Osteoblast (primary cell): ENCODE measurements at regions not wholly inside any gene's neighbourhood (a gene's known extent, or its start where the extent isn't known, plus 50 kb on each side); places are given as distances from the start of the nearest gene placed in this dataset.

Source experiments
- DNase-seq: peaks from one replicate; pipeline ENCODE4 v3.0.0; 2011; ENCODE audit warnings: low spot score, mixed read lengths; ENCODE audit not compliant: insufficient read length; ENCODE audit errors: missing footprints
- H2AFZ ChIP-seq: 2 replicates; pipeline ENCODE4 v1.6.0; 2011; ENCODE audit warnings: mild to moderate bottlenecking, low read length
- H3K27ac ChIP-seq: 2 replicates; pipeline ENCODE4 v1.5.1; 2011; ENCODE audit warnings: mild to moderate bottlenecking, low read depth, low read length, moderate library complexity
- H3K27me3 ChIP-seq: 2 replicates; pipeline ENCODE4 v1.6.0; 2012; ENCODE audit warnings: mild to moderate bottlenecking, control low read depth, inconsistent platforms, low read length, moderate library complexity; ENCODE audit not compliant: insufficient read depth
- H3K36me3 ChIP-seq: 2 replicates; pipeline ENCODE4 v1.5.1; 2011; ENCODE audit warnings: mild to moderate bottlenecking, low read length, control low read depth, moderate library complexity; ENCODE audit not compliant: insufficient read depth
- H3K4me1 ChIP-seq: 2 replicates; pipeline ENCODE4 v1.5.1; 2011; ENCODE audit warnings: mild to moderate bottlenecking, low read length, control low read depth, moderate library complexity; ENCODE audit not compliant: insufficient read depth
- H3K4me2 ChIP-seq: 2 replicates; pipeline ENCODE4 v1.6.0; 2011; ENCODE audit warnings: mild to moderate bottlenecking, low read length; ENCODE audit not compliant: insufficient read depth
- H3K4me3 ChIP-seq: fragments of 200-600 bp; sonication (generic); 3 replicates; pipeline ENCODE4 v1.5.1; 2012; ENCODE audit warnings: mild to moderate bottlenecking, low read length, inconsistent platforms; ENCODE audit not compliant: insufficient read depth
- H3K79me2 ChIP-seq: 2 replicates; pipeline ENCODE4 v1.6.0; 2012; ENCODE audit warnings: mild to moderate bottlenecking, low read length, control low read depth, inconsistent platforms; ENCODE audit not compliant: insufficient read depth
- H3K9me3 ChIP-seq: 2 replicates; pipeline ENCODE4 v1.5.1; 2011; ENCODE audit warnings: low read depth, low read length, control low read depth
- H4K20me1 ChIP-seq: 2 replicates; pipeline ENCODE4 v1.6.0; 2012; ENCODE audit warnings: mild to moderate bottlenecking, low read length, control low read depth; ENCODE audit not compliant: insufficient read depth
- CTCF ChIP-seq: IDR thresholded peaks from 2 replicates; pipeline ENCODE4 v1.5.1; 2011; ENCODE audit warnings: mild to moderate bottlenecking, low read depth, low read length, moderate library complexity; ENCODE audit errors: extremely low read depth

GRCh38 chr10:107826171-107826570, 661.7 kb upstream of the SORCS1 start:
- no peak overlapping the region for H3K27ac ChIP-seq
- H3K4me1 ChIP-seq, result no peaks in the 10 kb centered on the region
- no peak overlapping the region for H2AFZ ChIP-seq
- no peak overlapping the region for H3K4me2 ChIP-seq
- no peak overlapping the region for H3K4me3 ChIP-seq
- no peak for TF ChIP-seq CTCF
- peaks cover 5% of the 10 kb centered on the region for H3K9me3 ChIP-seq
- H3K36me3 ChIP-seq, result no peaks in the 10 kb centered on the region
- H4K20me1 ChIP-seq, result no peaks in the 10 kb centered on the region
- H3K79me2 ChIP-seq, result no peaks in the 10 kb centered on the region
- no peak for DNase-seq
- H3K27me3 ChIP-seq, result no peaks in the 10 kb centered on the region

- Histone ChIP-seq H3K9me3 (no peaks in the 10 kb centered on the region), H4K20me1 (no peaks in the 10 kb centered on the region), H3K27ac (no peak overlapping the region), H3K79me2 (no peaks in the 10 kb centered on the region), H3K27me3 (no peaks in the 10 kb centered on the region), H3K4me1 (no peaks in the 10 kb centered on the region), H3K4me2 (no peak overlapping the region), H3K4me3 (no peak overlapping the region), H3K36me3 (no peaks in the 10 kb centered on the region), H2AFZ (no peak overlapping the region)
- DNase-seq, result no peak
- no peak for TF ChIP-seq CTCF
Measured at GRCh38 chr10:107814865-107815487, 650.5 kb upstream of the SORCS1 start.

GRCh38 chr10:107813451-107814162, 649.1 kb upstream of the SORCS1 start:
- Histone ChIP-seq H3K27me3 (no peaks in the 10 kb centered on the region), H3K9me3 (no peaks in the 10 kb centered on the region), H3K36me3 (no peaks in the 10 kb centered on the region), H4K20me1 (no peaks in the 10 kb centered on the region), H3K4me2 (no peak overlapping the region), H3K4me3 (no peak overlapping the region), H2AFZ (no peak overlapping the region), H3K79me2 (no peaks in the 10 kb centered on the region), H3K27ac (no peak overlapping the region), H3K4me1 (no peaks in the 10 kb centered on the region)
- no peak for TF ChIP-seq CTCF
- no peak for DNase-seq

- DNase-seq, result no peak
- H4K20me1 ChIP-seq, result no peaks in the 10 kb centered on the region
- no peak overlapping the region for H2AFZ ChIP-seq
- H3K4me1 ChIP-seq, result no peaks in the 10 kb centered on the region
- no peaks in the 10 kb centered on the region for H3K79me2 ChIP-seq
- H3K4me2 ChIP-seq, result no peak overlapping the region
- no peak overlapping the region for H3K4me3 ChIP-seq
- no peak for TF ChIP-seq CTCF
- no peaks in the 10 kb centered on the region for H3K36me3 ChIP-seq
- peaks cover 1% of the 10 kb centered on the region for H3K9me3 ChIP-seq
- no peak overlapping the region for H3K27ac ChIP-seq
- H3K27me3 ChIP-seq, result no peaks in the 10 kb centered on the region
Measured at GRCh38 chr10:107809889-107810288, 645.4 kb upstream of the SORCS1 start.
